GM18519 (cell line): ENCODE measurements at regions not wholly inside any gene's neighbourhood (a gene's known extent, or its start where the extent isn't known, plus 50 kb on each side); places are given as distances from the start of the nearest gene placed in this dataset.
"Not testable (repeated sequence)": the region's sequence is repeated elsewhere in the genome, so short reads cannot be mapped to it uniquely, and the experiment has no call there.

Source experiments
- ATAC-seq: cut with Tn5 transposase; IDR thresholded peaks from one replicate; pipeline ENCODE4 v1.9.1; 2021; ENCODE audit warnings: mild to moderate bottlenecking, moderate library complexity; ENCODE audit not compliant: unreplicated experiment, low FRiP score

GRCh38 chr4:29900336-29900735 lies 819.8 kb upstream of the PCDH7 start:
- ATAC-seq: no peak

GRCh38 chr4:29908276-29908675 lies 811.9 kb upstream of the PCDH7 start:
- ATAC-seq: no peak

- ATAC-seq: no peak
These were observed 792.3 kb upstream of the PCDH7 start for GRCh38 chr4:29927895-29928294.

- no peak for ATAC-seq
These were observed 771.7 kb upstream of the PCDH7 start for GRCh38 chr4:29948451-29948850.

GRCh38 chr4:29948858-29949257 lies 771.3 kb upstream of the PCDH7 start:
- no peak for ATAC-seq

GRCh38 chr4:29966386-29966785 lies 753.8 kb upstream of the PCDH7 start:
- no peak for ATAC-seq

GRCh38 chr4:29970626-29971025 lies 749.5 kb upstream of the PCDH7 start:
- no peak for ATAC-seq

GRCh38 chr4:29972121-29972520 lies 748.0 kb upstream of the PCDH7 start:
- no peak for ATAC-seq

GRCh38 chr4:29983890-29984289 lies 736.3 kb upstream of the PCDH7 start:
- no peak for ATAC-seq

GRCh38 chr4:30001628-30002027 lies 718.5 kb upstream of the PCDH7 start:
- no peak for ATAC-seq

- no peak for ATAC-seq
These were observed 717.8 kb upstream of the PCDH7 start for GRCh38 chr4:30002341-30002740.

- no peak for ATAC-seq
These were observed 714.2 kb upstream of the PCDH7 start for GRCh38 chr4:30005995-30006394.

- no peak for ATAC-seq
These were observed 695.6 kb upstream of the PCDH7 start for GRCh38 chr4:30024526-30024925.

- ATAC-seq: no peak
These were observed 691.3 kb upstream of the PCDH7 start for GRCh38 chr4:30028826-30029225.

- no peak for ATAC-seq
These were observed 664.0 kb upstream of the PCDH7 start for GRCh38 chr4:30056016-30056766.

- ATAC-seq: no peak
These were observed 651.9 kb upstream of the PCDH7 start for GRCh38 chr4:30068234-30068633.

GRCh38 chr4:30073011-30073710 lies 647.0 kb upstream of the PCDH7 start:
- no peak for ATAC-seq

GRCh38 chr4:30092420-30093128 lies 627.6 kb upstream of the PCDH7 start:
- not testable (repeated sequence) for ATAC-seq

GRCh38 chr4:30094887-30095286 lies 625.3 kb upstream of the PCDH7 start:
- ATAC-seq: no peak

GRCh38 chr4:30103455-30103854 lies 616.7 kb upstream of the PCDH7 start:
- ATAC-seq: no peak

- ATAC-seq: no peak
These were observed 603.8 kb upstream of the PCDH7 start for GRCh38 chr4:30116401-30116800.
